IPS-18c (cell line): ENCODE measurements at regions not wholly inside any gene's neighbourhood (a gene's known extent, or its start where the extent isn't known, plus 50 kb on each side); places are given as distances from the start of the nearest gene placed in this dataset.
"Not testable (repeated sequence)": the region's sequence is repeated elsewhere in the genome, so short reads cannot be mapped to it uniquely, and the experiment has no call there.

Experiments used
- H3K4me3 ChIP-seq: 2 replicates; pipeline ENCODE4 v1.7.0; 2013; ENCODE audit warnings: low read depth, mild to moderate bottlenecking, low read length, moderate library complexity; ENCODE audit not compliant: insufficient read depth
- H3K9me3 ChIP-seq: one replicate; pipeline ENCODE4 v1.6.1; 2013; ENCODE audit warnings: mild to moderate bottlenecking, low read length, moderate library complexity; ENCODE audit not compliant: control insufficient read depth, insufficient read depth

DNA sequence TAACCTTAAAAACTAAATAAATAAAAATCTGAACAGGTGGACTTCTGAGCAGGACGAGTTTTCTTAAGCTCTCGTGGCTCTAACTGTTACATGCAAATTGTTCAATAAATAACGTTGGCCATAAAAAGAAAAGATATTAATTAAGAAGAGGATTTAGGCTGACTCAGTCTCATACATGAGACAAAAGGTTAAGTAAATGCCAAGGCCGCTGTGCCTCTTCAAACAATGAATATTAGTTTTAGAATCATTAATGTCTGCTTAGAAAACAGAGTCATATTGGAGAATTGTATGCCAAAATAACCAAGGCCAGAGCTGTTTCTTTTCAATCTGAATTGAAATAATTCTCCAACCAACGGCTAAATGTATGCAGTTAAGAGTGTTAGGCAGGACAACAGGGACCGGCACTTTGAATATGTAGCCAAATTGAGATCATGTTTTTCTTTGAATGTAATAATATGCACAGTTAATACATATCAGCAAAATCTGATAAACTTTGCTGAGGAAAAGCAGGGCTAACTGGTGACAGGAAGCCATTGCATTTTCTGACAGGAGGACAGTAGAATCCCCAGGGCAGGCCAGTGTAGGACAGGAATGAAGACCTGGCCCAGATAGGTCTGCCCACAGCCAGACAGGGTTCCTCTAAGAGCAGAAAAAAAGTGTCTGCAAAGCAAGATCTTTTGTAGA, 1041.4 kb upstream of the FANCL start:
- H3K9me3 ChIP-seq = no peaks in the 10 kb centered on the region
- no peak overlapping the region for H3K4me3 ChIP-seq

DNA sequence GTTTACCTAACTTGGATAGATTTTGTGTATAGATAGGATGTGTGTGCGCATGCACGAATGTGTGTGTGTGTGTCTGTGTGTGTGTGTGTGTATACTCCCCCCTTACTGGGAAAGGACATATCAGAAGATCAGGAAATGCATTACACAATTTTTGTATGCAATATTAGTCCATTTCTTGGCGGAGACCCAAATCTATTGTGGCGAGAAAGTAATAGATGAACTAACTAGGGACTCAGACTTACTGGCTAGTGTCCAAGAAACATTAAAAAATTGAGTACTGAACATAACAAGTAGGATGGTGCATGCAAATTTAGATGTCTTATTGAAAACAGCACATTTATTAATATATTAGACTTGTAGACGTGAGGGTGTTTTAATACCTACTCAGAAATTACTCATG, 1036.5 kb upstream of the FANCL start:
- H3K9me3 ChIP-seq = no peaks in the 10 kb centered on the region
- no peak overlapping the region for H3K4me3 ChIP-seq

DNA sequence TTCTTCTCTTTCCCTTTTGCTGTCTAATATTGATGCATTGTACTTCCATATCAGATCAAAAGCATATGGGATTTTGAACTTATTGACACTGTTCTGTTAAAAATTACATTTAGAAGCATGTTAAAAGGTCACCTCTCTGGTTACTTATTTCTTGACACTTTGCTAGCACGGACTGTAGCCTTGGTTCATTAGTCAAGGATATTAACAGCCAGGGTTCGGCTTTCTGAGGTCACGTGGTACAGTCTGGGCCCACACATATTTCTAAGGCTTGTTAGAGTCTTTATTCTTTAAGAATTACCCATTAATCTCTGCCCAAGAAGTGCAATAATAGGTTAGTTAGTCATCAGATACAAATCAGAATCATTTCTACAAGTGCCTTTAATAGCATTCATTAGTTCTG, 1035.8 kb upstream of the FANCL start:
- Histone ChIP-seq H3K9me3 (no peaks in the 10 kb centered on the region), H3K4me3 (no peak overlapping the region)

DNA sequence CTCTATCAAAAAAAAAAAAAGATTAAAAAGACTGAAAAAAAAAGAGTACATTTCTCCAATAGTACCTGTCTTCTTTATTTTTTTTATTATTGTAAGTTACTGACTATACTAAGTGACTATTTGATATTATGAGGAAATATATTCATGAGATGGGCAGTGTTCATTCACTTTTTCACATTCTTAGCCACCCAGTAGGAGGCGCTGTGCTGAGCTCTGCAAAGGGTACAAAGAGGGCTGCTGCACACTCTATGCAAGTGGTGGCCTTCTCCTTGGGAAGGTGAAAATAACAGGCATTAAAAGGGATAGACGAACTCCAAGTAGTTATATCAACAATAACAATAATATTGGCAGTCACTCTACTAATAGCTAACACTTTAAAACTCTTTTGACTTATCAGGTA, 1034.9 kb upstream of the FANCL start:
- Histone ChIP-seq H3K9me3 (no peaks in the 10 kb centered on the region), H3K4me3 (no peak overlapping the region)

DNA sequence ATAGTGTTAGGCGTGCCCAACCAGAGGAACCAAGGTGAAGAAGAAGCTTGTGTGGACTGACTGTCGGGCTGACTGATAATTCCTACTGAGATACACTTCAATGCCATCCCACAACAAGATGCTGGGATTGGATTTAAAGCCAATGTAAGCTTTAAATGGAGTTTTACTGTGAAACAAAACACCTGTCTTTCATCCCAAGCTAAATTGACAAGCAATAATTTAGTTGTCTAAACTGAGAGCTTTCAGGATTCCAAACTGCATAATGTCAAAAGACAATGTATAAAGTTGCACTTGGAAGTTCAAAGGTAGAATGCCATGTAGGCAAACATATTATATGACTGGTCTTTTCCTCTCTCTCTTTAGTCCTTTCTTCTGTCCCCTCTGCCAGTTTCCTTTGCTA, 1025.3 kb upstream of the FANCL start:
- Histone ChIP-seq H3K9me3 (no peaks in the 10 kb centered on the region), H3K4me3 (no peak overlapping the region)

DNA sequence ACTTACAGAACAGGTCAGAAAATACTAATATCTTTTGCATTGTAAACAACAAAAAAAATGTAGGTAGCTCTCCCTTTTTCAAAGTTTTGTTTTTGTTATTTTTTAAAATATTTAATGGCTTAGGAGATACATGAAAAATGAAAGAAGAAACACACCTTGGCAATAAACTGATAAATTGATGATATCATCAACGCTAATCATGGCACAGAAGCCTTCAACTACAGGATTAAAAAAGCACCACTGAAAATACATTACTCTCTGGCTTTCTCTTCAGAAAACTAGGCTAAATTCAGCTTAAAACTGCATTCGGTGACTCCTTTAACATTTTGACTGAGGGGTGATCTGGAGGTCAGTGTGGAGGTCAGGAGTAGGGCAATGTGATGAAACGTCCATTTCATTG, 1018.8 kb upstream of the FANCL start:
- H3K4me3 ChIP-seq = no peak overlapping the region
- H3K9me3 ChIP-seq = no peaks in the 10 kb centered on the region

DNA sequence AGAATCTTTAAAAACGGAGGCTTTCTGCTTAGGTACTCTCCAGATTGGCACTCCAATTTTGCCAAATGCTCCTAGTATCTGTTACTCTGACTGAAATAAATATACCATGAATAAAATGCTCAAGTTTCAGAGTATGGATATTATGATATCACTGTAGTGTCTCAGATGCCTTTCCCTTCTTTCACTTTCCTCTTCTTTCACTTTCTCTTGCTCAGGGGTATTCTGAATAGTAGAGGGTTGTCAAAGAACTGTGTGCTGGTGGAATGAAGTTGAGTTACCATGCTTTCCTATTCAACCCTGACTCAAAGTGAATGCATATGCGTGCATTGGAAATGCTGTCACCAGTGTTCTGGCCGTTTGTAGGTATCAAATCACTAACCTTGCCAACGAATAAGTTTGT, 1015.2 kb upstream of the FANCL start:
- Histone ChIP-seq H3K9me3 (no peaks in the 10 kb centered on the region), H3K4me3 (no peak overlapping the region)

DNA sequence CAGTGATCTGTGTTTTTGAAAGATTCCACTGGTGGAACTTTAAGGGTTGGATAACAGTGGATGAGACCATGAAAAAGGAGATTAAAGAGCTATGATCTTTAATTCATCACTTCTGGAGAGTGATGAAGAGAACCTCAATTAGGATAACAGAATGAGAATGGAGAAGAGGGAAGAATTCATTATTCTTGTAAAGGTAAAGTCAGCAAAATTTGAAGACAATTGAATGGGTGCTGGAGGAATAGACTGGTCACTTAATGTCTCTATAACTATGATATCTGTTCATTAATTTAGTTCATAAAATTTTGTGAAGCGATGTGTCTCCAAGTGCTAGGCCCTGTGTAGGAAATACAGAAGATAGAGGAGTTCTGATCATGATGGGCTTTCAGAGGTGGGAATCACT, 1013.2 kb upstream of the FANCL start:
- Histone ChIP-seq H3K9me3 (no peaks in the 10 kb centered on the region), H3K4me3 (no peak overlapping the region)

DNA sequence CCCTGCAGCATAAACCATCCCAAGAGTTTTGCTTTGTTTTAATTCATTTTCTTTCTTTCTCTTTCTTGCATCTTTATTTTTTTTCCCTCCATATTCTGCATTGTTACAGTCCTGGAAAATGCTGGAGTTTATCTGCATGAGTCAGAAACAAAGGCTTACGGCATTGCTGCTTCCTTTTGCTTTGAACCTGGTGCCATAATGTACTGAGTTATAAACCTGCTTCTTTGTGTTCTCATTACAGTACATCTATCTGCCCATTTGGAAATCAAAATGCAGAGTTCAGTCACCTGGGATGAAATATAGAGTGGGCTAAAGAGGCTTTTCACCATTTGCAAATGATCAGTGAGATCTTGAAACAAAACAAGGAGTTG, 1009.2 kb upstream of the FANCL start:
- H3K4me3 ChIP-seq = no peak overlapping the region
- no peaks in the 10 kb centered on the region for H3K9me3 ChIP-seq

DNA sequence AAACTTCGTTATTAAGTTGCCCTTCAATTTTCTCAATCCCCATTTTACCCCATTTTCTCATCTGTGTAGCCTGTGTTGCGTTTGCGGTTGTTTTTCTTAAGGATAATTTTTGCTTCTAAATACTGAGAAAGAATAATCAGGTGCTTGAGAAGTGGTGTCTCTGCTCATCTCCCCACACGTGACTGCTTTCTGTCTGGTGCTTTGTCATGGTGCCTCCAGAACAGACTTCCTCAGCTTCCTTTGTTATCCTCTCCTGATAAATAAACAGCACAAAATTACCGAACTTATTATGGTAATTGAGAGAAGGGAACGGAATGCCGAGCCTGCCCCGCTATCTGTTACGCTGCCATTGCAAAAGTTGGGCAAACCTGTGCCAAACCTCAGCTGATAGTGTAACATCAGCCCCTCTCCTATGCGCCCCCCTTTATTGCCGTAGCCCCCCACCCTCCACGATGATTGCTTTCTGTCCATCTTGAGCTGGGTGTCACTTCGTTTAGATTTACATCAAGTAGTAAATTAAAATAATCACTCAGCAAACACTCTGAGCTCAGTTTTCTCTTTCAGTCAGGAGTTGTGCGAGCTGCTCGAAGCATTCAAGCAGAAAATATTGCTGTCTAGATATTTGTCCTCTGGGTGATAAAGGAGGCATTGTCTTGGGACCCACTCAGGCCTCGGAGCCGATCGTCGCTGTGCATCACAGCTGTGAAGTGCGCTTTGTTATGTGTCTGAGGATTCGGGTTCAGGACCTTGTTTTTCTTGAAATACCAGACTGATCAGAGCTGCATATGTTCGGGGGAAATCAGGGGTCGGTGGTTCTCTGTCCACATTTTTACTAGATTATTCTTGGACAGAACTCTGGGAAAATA, 1008.5 kb upstream of the FANCL start:
- Histone ChIP-seq H3K9me3 (no peaks in the 10 kb centered on the region), H3K4me3 (no peak overlapping the region)

DNA sequence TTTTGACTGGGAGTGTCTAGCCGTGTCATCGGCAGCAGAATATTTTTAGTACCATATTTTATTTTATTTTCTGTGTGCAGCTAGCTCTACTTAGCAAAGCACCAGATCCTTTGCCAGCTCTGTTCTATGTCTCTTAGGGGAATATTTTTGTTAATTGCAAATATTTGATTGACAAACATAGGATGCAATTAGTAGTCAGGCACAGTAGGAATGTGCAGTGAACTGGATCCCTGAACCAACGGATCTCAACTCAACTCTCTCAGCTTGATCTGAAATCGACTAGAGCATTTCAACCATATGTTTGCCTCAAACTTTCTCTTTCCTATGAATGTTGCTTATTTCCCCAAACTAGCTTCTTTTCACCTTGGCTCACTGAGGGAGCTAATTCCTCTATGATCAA, 998.0 kb upstream of the FANCL start:
- Histone ChIP-seq H3K4me3 (no peak overlapping the region), H3K9me3 (no peaks in the 10 kb centered on the region)

DNA sequence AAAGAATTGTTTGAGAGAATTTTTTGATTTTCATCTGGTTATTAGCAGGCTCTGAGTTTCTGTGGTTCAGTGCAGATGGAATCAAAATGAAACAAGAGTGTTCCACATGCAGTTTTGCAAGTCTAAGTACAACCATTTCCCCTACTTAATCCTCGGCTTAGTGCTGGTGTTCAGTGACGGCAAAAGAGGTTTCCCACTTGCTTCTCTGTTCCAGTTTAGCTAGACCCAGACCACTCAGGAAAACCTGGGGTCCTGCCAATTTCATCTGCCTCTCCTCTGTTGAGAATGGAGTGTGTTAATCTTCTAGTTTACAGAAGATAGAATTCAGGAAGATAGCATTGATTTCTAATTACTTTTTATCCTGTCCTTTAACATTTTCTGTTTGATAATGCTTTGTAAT, 996.2 kb upstream of the FANCL start:
- Histone ChIP-seq H3K4me3 (no peak overlapping the region), H3K9me3 (no peaks in the 10 kb centered on the region)

DNA sequence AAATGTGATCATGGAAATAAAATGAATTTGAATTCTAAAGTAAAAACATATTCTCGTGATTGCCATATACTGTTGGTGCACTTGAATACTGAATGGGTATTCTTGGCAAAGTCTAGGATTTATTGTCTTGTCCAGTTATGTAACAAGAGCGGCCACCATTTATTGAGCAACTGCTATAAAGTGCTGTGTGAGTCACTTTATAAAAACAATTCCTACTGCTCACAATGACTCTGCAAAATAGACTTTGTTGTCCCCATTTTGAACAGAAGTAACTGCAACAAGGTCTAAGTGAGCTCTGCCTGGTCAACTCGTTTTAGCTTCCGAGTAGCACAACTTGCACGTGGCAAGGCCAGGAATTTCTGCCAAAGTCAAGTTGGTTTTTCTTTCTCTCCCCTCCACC, 995.6 kb upstream of the FANCL start:
- no peaks in the 10 kb centered on the region for H3K9me3 ChIP-seq
- no peak overlapping the region for H3K4me3 ChIP-seq

DNA sequence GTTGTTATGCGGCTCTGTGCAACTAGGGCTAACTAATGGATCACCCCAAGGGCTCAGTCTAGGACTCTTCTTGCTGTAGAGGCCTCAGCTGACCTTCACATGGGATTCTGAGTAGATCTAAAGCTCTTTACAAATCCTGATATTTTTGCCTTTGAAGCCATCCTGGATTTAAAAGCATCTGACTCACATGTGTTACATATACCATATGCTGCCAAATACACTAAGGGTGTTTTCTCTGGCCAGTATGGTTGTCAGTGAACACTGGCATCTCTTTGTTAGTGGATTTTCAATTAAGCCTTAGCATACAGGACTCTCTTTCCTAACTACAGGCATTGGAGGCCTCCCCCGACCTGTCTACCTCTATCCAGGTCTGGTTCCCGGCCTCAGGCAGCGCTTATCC, 992.8 kb upstream of the FANCL start:
- Histone ChIP-seq H3K9me3 (no peaks in the 10 kb centered on the region), H3K4me3 (no peak overlapping the region)

DNA sequence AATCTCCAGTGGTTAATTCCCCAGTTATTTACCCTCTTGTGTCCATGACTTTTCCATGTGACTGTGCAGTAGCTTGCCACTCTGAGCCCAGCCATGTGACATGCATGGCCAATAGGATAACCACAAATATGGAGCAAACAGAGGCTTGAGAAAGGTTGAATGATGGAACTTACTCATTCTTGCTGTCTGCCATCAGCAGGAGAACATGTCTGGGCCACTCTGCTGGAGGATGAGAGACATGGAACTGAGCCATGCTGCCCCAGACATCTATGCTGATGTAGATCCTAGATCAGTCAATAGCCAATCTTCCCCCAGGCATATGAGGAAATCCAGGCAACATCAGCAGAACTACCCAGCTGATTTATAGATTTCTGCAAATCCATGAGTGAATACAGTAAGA, 992.3 kb upstream of the FANCL start:
- Histone ChIP-seq H3K4me3 (no peak overlapping the region), H3K9me3 (no peaks in the 10 kb centered on the region)

DNA sequence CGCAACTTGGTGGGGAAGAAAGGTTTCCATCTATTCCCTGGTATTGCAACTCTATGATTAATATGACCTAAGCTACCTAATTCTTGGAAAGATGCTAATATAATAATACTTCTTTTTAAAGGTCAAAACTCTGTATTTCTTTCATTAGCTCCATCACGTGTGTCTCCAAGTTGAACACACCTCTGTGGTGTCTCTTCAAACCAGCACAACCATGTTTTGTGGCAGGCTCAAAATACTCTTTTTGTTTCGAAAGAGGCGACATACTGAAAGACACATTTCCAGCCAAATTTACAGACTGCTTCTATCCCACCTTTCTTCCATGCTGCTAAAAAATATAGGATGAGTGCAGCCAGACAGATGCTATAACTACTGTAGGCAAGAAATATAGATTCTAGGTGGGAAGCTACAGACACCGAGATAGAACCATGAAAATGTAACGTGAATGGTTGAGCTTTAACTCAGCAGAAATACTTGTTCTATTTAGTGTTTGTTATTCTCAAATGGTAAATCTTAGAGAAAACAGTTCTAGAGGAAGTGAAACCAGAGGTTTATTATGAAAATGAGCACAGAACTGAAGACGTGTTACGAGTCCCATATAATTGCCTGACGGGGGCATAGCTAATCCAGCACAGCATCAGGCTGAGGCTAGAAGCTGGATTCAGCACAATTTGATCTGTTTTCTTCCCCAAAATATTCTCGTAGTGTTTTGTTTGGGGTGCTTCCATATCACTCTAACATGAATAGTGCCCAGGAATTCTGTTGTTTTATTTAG, 991.5 kb upstream of the FANCL start:
- Histone ChIP-seq H3K4me3 (no peak overlapping the region), H3K9me3 (no peaks in the 10 kb centered on the region)

DNA sequence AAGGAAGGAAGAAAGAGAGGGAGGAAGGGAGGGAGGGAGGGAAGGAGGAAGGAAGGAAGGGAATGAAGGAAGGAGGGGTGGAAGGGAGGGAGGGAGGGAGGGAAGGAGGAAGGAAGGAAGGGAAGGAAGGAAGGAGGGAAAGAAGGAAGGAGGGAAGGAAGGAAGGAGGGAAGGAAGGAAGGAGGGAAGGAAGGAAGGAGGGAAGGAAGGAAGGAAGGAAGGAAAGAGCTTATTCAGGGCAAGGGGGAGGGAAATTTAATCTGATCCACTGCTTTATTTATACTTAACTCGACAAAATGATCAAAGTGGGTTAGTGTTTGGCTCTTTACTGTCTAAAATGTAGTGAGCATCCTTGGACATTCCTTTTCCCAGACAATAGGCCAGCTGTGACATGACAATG, 985.2 kb upstream of the FANCL start:
- not testable (repeated sequence) for H3K9me3 ChIP-seq, H3K4me3 ChIP-seq

DNA sequence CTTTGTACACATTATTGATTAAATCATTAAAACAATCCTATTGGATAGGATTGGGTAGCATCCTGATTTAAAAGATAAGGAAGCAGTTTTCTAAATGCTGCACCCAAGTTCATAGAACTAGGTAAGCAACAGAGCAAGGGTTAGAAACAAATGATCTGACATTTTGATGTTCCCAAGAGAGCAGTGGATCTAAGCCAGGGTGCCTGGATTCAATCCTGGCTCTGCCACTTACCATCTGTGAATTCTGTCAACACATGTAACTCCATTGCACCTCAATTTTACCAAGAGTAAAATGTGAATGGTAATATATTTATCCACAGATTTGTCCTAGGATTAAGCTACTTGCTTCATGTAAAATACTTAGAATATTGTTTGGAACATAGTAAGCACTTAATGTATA, 982.6 kb upstream of the FANCL start:
- no peaks in the 10 kb centered on the region for H3K9me3 ChIP-seq
- H3K4me3 ChIP-seq = no peak overlapping the region
